Endothelial cell of umbilical vein (primary cell): ENCODE measurements at regions not wholly inside any gene's neighbourhood (a gene's known extent, or its start where the extent isn't known, plus 50 kb on each side); places are given as distances from the start of the nearest gene placed in this dataset.

Source experiments
- BruUV-seq: library from RNA; stranded (reverse); fragments of 400-500 nt; replicated peaks from 2 replicates; lab custom pipeline; 2021; lab: Mats Ljungman, UMichigan
- CTCF ChIA-PET: fragments of 300-600, 350-600 bp; sonication (Branson Sonifier 250); formaldehyde crosslinking; loops from one replicate; lab custom pipeline; 2021; ENCODE audit warnings: antibody characterized with exemption, inconsistent platforms; lab: Charles Lee
- POLR2A ChIA-PET: fragments of 300-600, 350-600 bp; sonication (Branson Sonifier 250); formaldehyde crosslinking; loops from one replicate; lab custom pipeline; 2021; ENCODE audit warnings: antibody characterized with exemption, inconsistent platforms; lab: Charles Lee
- DNase-seq: peaks from one replicate; pipeline ENCODE4 v3.0.0-alpha.2; 2011; ENCODE audit warnings: low read depth, low spot score
- FAIRE-seq: peaks from 2 replicates; lab custom pipeline; 2011; peaks lifted over from hg19 to GRCh38; lab: Jason Lieb, UNC
- H2AFZ ChIP-seq: 2 replicates; pipeline ENCODE4 v1.6.0; 2012; ENCODE audit warnings: low read depth, low read length, control low read depth, inconsistent platforms
- H3K27ac ChIP-seq: 2 replicates; pipeline ENCODE4 v1.5.1; 2011; ENCODE audit warnings: low read depth, mild to moderate bottlenecking, control low read depth, low read length, moderate library complexity; ENCODE audit not compliant: insufficient read depth
- H3K27me3 ChIP-seq, 2 experiments: 2 replicates each; pipeline versions ENCODE4 v1.6.0 to v1.6.1; 2011; ENCODE audit warnings: low read length in 2 of 2, mixed read lengths in 1 of 2; ENCODE audit not compliant: control insufficient read depth in 2 of 2, insufficient read depth in 2 of 2
- H3K36me3 ChIP-seq, 2 experiments: 2 replicates in 1 of 2; 3 replicates in 1 of 2; pipeline ENCODE4 v1.5.1; 2011; ENCODE audit warnings: low read length in 2 of 2, mild to moderate bottlenecking in 1 of 2, moderate library complexity in 1 of 2; ENCODE audit not compliant: control insufficient read depth in 2 of 2, insufficient read depth in 2 of 2; ENCODE audit errors: extremely low read depth in 1 of 2
- H3K4me1 ChIP-seq: 3 replicates; pipeline ENCODE4 v1.5.1; 2011; ENCODE audit warnings: mild to moderate bottlenecking, low read length; ENCODE audit not compliant: control insufficient read depth, insufficient read depth; ENCODE audit errors: extremely low read depth
- H3K4me2 ChIP-seq: 2 replicates; pipeline ENCODE4 v1.6.1; 2011; ENCODE audit warnings: low read length, control low read depth, mixed read lengths; ENCODE audit not compliant: insufficient read depth
- H3K4me3 ChIP-seq, 3 experiments: fragments of 200-600 bp in 1 of 3; sonication (generic), shearing (Covaris generic) in 1 of 3; replicated peaks in 1 of 3; 2 replicates each; pipeline ENCODE4 v1.5.1; 2011 to 2016; ENCODE audit warnings: control low read depth in 3 of 3, low read length in 3 of 3, mild to moderate bottlenecking in 2 of 3, inconsistent platforms in 1 of 3, low read depth in 1 of 3, moderate library complexity in 1 of 3; ENCODE audit not compliant: insufficient read depth in 1 of 3
- H3K79me2 ChIP-seq: 2 replicates; pipeline ENCODE4 v1.6.0; 2012; ENCODE audit warnings: low read length, inconsistent platforms; ENCODE audit not compliant: control insufficient read depth, insufficient read depth
- H3K9ac ChIP-seq: replicated peaks from 2 replicates; pipeline ENCODE3; 2011; ENCODE audit warnings: low read length, control low read depth; ENCODE audit not compliant: insufficient read depth; ENCODE audit errors: extremely low read depth
- H3K9me1 ChIP-seq: replicated peaks from 3 replicates; pipeline ENCODE4 v1.6.0; 2011; ENCODE audit warnings: mild to moderate bottlenecking, low read length; ENCODE audit not compliant: control insufficient read depth, insufficient read depth; ENCODE audit errors: extremely low read depth
- H3K9me3 ChIP-seq: replicated peaks from 2 replicates; pipeline ENCODE4 v1.5.1; 2012; ENCODE audit warnings: low read length, inconsistent platforms; ENCODE audit not compliant: control insufficient read depth, insufficient read depth
- H4K20me1 ChIP-seq: replicated peaks from 2 replicates; pipeline ENCODE3; 2011; ENCODE audit warnings: mild to moderate bottlenecking, low read length; ENCODE audit not compliant: control insufficient read depth, insufficient read depth; ENCODE audit errors: extremely low read depth
- CTCF ChIP-seq, 2 donors: IDR thresholded peaks; 1 replicate in 1 of 2; 2 replicates in 1 of 2; pipeline ENCODE4 v1.5.1; 2011; ENCODE audit warnings: low read length in 2 of 2, mild to moderate bottlenecking in 2 of 2, moderate library complexity in 2 of 2, control low read depth in 1 of 2, inconsistent platforms in 1 of 2, low read depth in 1 of 2; ENCODE audit not compliant: insufficient read depth in 1 of 2; ENCODE audit errors: extremely low read depth in 1 of 2
- EZH2 ChIP-seq: IDR thresholded peaks from 2 replicates; pipeline ENCODE4 v1.6.1; 2012; ENCODE audit warnings: borderline replicate concordance, low read depth, mild to moderate bottlenecking, moderate library complexity, low read length, inconsistent platforms; ENCODE audit not compliant: severe bottlenecking
- GATA2 ChIP-seq: IDR thresholded peaks from 2 replicates; pipeline ENCODE4 v1.7.0; 2011; ENCODE audit warnings: low read depth, mild to moderate bottlenecking, moderate library complexity, mixed read lengths, low read length; ENCODE audit not compliant: insufficient read length, insufficient read depth
- MAX ChIP-seq: IDR thresholded peaks from 2 replicates; pipeline ENCODE4 v1.6.1; 2011; ENCODE audit not compliant: insufficient read depth, insufficient read length
- MYC ChIP-seq: IDR thresholded peaks from one replicate; pipeline ENCODE4 v1.6.1; 2011; ENCODE audit warnings: mild to moderate bottlenecking, low read depth, low read length
- POLR2A ChIP-seq: IDR thresholded peaks from 2 replicates; pipeline ENCODE4 v1.6.1; 2012; ENCODE audit warnings: low read depth, mild to moderate bottlenecking, control low read depth, low read length
- dilution Hi-C: fragments of 300-500 bp; cut with MboI; formaldehyde crosslinking; loops from one replicate; pipeline ENCODE4 v1.15.0; 2019; ENCODE audit warnings: low sequenced_read_pairs; ENCODE audit not compliant: extremely low pct_ligation_motif_present
- intact Hi-C: fragments of 100-400 bp; cut with micrococcal nuclease; formaldehyde crosslinking; loops from one replicate; pipeline ENCODE4 v1.10.0; 2022

DNA sequence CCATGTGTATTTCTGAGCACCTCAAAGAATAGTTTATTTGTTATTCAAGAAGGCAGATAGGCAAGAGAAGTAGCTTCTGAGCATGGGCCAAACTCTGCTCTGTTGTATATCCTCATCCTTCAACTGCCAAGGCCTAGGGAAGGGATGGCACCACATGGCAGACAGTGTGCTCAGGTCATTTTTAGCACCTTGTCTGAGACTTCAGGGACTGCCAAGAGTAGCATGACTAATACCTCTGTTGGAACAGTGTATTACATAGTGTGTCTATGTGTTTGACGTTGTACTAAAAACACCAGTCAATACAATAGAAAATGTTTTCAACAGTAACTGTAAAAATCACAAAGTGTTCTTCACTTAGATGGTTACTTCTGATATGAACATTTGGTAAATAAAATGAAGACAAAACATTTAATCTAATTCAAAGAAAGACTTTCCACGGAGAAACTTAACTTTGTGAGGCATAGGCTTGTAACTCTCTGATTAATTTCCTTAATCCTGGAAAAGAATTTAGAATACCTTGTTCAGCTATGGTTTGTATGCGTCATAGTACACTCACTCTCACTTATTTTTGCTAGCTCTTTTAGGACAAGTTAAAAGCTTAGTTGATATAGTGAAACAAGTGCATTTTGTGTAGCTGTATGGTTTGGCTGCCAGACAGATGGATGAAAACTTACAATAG lies 318.4 kb upstream of the RIOK2 start:
- H2AFZ ChIP-seq = no peak overlapping the region
- no peaks in the 10 kb centered on the region for H3K27me3 ChIP-seq
- no peaks in the 10 kb centered on the region for H3K79me2 ChIP-seq
- H3K4me3 ChIP-seq = no peak overlapping the region
- intact Hi-C loops = no loop called here
- no peak for DNase-seq
- no peak overlapping the region for H3K9ac ChIP-seq
- POLR2A ChIA-PET = no interaction called here
- no peak for TF ChIP-seq MAX
- no peak for TF ChIP-seq GATA2
- no peak for TF ChIP-seq POLR2A
- TF ChIP-seq EZH2 = no peak
- TF ChIP-seq MYC = no peak
- TF ChIP-seq CTCF (IDR thresholded peaks at IDR 0.05; ENCODE audit: extremely low read depth in 1 of 2, insufficient read depth in 1 of 2, low read depth in 1 of 2, low read length in 2 of 2) = no peak
- no peak overlapping the region for H3K27ac ChIP-seq
- CTCF ChIA-PET = interaction anchor here (1.1 to 2.1 kb wide), 4 partner anchors 9 to 33 kb away, joined by 3 to 6 read pairs (median 4); no protein-coding TSS in a partner anchor
- H3K4me1 ChIP-seq = no peaks in the 10 kb centered on the region
- no peaks in the 10 kb centered on the region for H4K20me1 ChIP-seq
- H3K9me3 ChIP-seq = no peaks in the 10 kb centered on the region
- H3K36me3 ChIP-seq = no peaks in the 10 kb centered on the region
- no peak overlapping the region for H3K4me2 ChIP-seq
- dilution Hi-C loops = no loop called here
- no TSS peak for BruUV-seq
- no peaks in the 10 kb centered on the region for H3K9me1 ChIP-seq
- no peak for FAIRE-seq
